Fibroblast of the aortic adventitia (primary cell): ENCODE measurements at regions not wholly inside any gene's neighbourhood (a gene's known extent, or its start where the extent isn't known, plus 50 kb on each side); places are given as distances from the start of the nearest gene placed in this dataset.

Experiments used
- DNase-seq: peaks from one replicate; pipeline ENCODE4 v3.0.0-alpha.2; 2010; ENCODE audit warnings: low read depth
- H3K4me3 ChIP-seq: 2 replicates; pipeline ENCODE4 v1.5.1; 2011; ENCODE audit warnings: low read depth, mild to moderate bottlenecking, control low read depth, low read length, moderate library complexity
- TF ChIP-seq, protein P1 (sequence below): IDR thresholded peaks from 2 replicates; pipeline ENCODE4 v1.5.1; 2011; ENCODE audit warnings: mild to moderate bottlenecking, low read length, control low read depth, inconsistent platforms; ENCODE audit not compliant: insufficient read depth

DNA sequence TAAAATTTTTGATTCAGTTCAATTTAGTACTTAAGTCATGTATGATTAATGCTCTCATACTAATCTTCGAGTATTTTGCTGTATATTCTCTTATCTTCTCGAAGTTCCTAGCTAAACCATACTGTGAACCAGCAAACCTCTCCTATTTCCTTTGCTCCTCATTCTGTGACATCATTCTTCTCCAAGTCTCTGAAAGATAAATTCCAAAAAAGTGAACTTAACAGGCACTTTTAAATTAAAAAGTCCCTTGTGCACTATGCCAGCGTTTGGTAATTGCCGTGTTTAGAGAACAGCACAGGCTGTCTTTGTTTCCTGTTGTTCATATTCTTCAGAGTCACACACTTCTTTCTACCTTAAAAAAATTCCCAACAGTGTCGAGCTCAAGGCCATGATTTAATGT lies 188.4 kb upstream of the PHACTR1 start:
- no peak overlapping the region for H3K4me3 ChIP-seq
- DNase-seq, result peak; percentile 46
- TF ChIP-seq, protein P1, sequence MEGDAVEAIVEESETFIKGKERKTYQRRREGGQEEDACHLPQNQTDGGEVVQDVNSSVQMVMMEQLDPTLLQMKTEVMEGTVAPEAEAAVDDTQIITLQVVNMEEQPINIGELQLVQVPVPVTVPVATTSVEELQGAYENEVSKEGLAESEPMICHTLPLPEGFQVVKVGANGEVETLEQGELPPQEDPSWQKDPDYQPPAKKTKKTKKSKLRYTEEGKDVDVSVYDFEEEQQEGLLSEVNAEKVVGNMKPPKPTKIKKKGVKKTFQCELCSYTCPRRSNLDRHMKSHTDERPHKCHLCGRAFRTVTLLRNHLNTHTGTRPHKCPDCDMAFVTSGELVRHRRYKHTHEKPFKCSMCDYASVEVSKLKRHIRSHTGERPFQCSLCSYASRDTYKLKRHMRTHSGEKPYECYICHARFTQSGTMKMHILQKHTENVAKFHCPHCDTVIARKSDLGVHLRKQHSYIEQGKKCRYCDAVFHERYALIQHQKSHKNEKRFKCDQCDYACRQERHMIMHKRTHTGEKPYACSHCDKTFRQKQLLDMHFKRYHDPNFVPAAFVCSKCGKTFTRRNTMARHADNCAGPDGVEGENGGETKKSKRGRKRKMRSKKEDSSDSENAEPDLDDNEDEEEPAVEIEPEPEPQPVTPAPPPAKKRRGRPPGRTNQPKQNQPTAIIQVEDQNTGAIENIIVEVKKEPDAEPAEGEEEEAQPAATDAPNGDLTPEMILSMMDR, result no peak

DNA sequence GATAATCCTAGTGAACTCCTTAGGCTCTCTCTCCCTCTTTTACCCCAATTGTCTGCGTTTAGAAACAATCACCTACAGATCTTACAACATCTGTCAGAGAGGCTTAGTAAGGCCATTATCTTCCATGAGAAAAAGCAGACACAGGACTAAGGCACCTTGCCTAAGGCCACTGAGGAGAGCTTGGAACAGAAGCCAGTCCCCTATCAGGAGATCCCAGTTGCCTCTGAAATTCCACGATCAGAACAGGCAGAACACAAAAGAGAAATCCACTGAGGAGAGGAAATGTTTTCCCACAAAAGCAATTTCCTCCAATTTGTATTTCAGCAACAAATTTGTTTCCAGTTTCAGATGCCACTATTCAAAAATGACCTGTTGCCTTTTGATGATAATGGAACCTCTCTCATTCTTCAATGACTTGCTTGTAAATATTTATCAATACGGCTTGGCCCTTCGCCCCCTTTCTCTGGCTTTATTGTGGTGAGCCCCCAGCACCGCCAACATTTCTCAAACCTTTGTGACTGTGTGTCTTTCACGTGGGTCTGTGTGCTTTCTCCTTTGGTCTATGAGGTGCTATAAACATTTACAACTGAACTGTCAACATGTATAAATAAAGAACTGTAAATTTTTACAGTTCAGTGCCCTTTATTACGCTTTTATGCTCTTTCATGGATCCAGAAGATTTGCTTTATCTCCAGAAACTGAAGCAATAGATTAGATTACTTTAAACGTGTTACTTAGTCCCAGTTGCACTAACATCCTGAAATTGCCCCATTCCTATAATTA lies 187.8 kb upstream of the PHACTR1 start:
- peak; percentile 62 for DNase-seq
- TF ChIP-seq, protein P1, result no peak
- H3K4me3 ChIP-seq, result no peak overlapping the region

DNA sequence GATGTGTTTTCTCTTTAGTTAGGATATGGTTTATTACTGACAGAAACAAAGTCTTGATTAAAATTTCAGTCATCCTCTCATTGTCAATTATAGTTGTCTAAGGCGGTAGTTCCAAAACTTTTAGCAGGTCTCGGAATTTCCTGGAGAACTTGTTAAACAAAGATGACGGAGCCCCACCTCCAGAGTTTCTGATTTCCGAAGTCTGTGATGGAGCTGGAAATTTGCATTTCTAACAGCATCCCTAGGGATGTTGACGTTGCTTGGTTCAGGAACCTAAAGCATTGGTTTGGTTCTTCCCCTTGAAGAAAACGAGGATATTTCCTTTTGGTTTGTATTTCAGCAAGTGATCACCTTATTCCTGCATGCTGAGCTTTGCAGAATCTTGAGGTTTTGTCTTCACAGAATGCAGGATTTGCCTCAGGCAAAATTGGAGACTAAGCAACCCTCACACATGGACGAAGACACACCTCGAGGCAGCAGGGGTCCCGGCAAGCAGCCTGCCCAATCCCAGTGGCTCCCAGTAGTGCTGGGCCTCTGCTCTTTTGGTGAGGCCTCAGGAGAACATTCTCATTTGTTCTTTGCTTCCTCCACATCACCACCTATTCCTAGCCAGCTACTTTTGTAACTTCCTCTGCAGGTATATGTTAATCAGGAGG lies 187.1 kb upstream of the PHACTR1 start:
- TF ChIP-seq, protein P1, result no peak
- DNase-seq, result no peak
- no peak overlapping the region for H3K4me3 ChIP-seq

DNA sequence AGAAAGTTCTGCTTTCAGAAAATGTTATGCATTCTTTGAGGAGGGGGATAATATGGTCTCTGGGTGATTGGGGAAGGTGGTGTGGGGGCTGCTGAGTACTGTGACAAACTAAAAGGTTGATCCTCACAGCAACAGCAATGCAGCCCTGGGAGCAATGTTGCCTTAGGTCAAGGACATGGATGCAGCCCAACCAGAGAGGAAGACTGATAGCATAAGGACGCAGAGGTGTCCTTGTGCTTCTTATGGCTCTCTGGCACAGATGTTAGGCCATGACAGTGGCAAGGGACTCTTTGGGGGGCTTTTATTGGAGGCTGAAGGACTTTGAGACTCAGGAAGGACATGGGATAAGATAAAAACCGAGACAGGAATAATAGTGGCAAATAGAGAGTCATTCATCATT lies 186.2 kb upstream of the PHACTR1 start:
- TF ChIP-seq, protein P1, result no peak
- no peak for DNase-seq
- no peak overlapping the region for H3K4me3 ChIP-seq

DNA sequence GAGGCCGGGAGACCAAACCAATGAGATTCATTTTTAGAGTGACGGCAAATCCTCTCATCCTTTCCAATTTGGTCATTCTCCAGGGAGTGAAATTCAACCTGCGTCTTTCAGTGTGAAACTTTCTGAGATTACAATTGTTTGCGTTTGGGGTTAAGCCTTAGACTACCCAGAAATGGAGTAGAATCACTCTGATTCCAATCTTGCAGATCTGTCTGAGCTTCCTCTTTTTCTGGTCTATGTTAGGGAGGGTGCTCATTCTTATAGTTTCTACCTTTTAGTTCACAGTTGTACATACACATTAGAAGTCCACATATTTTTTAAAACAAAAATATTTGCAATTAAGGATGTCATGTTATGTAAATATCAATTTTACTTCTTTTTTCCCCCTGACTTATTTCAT lies 183.0 kb upstream of the PHACTR1 start:
- TF ChIP-seq, protein P1, result no peak
- no peak for DNase-seq
- no peak overlapping the region for H3K4me3 ChIP-seq

DNA sequence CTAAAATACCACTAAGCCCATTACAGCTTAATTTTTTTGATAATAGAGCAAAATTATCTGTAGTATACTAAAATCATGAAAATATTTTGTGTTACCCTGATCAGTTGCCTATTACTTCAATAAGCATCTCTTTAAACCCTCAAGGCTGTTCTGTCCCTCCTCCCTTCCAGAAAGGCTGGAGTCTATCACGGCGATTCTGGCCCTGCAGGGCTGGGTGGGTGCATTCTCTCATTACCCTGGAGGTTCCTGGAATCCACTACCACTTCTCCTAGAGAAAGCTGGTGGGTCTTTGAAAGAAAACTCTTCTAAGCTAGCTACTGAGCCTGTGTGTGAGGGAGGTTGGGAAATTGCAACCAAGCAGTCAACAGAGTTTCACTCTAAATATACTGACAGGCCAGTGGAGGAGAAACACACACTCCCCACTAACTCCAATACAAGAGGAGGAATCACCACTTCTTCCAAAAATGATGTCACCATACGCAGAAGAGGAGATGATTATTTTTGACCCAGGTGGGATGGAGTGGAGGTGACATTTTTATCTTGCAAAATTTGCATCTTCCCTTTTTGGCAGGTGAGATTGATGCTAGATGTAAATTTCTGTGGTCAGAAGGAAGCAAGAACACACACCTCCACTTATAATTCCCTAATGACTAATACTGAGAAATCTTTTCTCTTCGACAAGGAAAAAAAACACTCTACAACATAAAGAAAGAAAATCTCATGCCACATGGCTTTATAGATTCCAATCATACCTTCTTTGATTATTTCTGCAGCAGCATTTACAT lies 182.3 kb upstream of the PHACTR1 start:
- DNase-seq, result no peak
- no peak overlapping the region for H3K4me3 ChIP-seq
- TF ChIP-seq, protein P1, result no peak
